Keratinocyte (primary cell): ENCODE measurements at regions not wholly inside any gene's neighbourhood (a gene's known extent, or its start where the extent isn't known, plus 50 kb on each side); places are given as distances from the start of the nearest gene placed in this dataset.

Source experiments
- EZH2 ChIP-seq: IDR thresholded peaks from one replicate; pipeline ENCODE4 v1.6.1; 2012; ENCODE audit warnings: inconsistent platforms, mild to moderate bottlenecking, low read length, moderate library complexity
- TF ChIP-seq, protein P1 (sequence below), 3 experiments: IDR thresholded peaks in 1 of 3; conservative IDR thresholded peaks in 1 of 3; optimal IDR thresholded peaks in 1 of 3; 2 replicates in 2 of 3; 3 replicates in 1 of 3; pipeline versions ENCODE3 to v1.5.1; 2011; ENCODE audit warnings: low read length in 3 of 3, mild to moderate bottlenecking in 3 of 3, moderate library complexity in 2 of 3, control low read depth in 1 of 3, inconsistent platforms in 1 of 3; ENCODE audit not compliant: insufficient read depth in 2 of 3; ENCODE audit errors: extremely low read depth in 1 of 3

DNA sequence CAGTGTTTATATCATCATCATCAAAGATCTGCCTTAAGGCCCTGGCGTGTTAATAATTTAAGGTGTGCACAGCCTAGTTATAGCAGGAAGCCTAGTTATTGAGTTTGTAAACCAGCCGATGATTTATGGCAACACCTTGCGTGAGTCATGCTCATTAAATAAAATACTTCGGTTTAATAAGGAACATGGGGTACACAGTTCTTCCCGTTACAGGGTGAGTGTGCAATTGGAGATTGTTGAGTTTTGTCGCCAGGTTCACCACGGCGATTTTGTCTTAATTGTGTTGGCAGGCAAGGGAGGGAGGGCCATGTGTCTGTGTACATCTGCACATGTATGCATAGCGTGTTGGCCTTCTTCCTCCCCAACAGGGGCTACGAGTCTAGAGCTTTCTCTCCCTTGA lies 104.0 kb downstream of the TFAP2A start:
- TF ChIP-seq, protein P1, sequence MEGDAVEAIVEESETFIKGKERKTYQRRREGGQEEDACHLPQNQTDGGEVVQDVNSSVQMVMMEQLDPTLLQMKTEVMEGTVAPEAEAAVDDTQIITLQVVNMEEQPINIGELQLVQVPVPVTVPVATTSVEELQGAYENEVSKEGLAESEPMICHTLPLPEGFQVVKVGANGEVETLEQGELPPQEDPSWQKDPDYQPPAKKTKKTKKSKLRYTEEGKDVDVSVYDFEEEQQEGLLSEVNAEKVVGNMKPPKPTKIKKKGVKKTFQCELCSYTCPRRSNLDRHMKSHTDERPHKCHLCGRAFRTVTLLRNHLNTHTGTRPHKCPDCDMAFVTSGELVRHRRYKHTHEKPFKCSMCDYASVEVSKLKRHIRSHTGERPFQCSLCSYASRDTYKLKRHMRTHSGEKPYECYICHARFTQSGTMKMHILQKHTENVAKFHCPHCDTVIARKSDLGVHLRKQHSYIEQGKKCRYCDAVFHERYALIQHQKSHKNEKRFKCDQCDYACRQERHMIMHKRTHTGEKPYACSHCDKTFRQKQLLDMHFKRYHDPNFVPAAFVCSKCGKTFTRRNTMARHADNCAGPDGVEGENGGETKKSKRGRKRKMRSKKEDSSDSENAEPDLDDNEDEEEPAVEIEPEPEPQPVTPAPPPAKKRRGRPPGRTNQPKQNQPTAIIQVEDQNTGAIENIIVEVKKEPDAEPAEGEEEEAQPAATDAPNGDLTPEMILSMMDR (optimal IDR thresholded peaks at IDR 0.05 in 1 of 3, IDR thresholded peaks at IDR 0.05 in 1 of 3, conservative IDR thresholded peaks at IDR 0.05 in 1 of 3; ENCODE audit: extremely low read depth in 1 of 3, insufficient read depth in 2 of 3, low read length in 3 of 3): no peak
- TF ChIP-seq EZH2: no peak
